Stimulated activated CD4-positive, alpha-beta T cell treated with anti-CD3 and anti-CD28 coated beads, Interleukin-15, amount 100 ng/mL, for 24 hours (primary cell): ENCODE measurements at regions not wholly inside any gene's neighbourhood (a gene's known extent, or its start where the extent isn't known, plus 50 kb on each side); places are given as distances from the start of the nearest gene placed in this dataset.

Source experiments
- DNase-seq: peaks from one replicate; pipeline ENCODE4 v3.0.0-alpha.2; 2020

DNA sequence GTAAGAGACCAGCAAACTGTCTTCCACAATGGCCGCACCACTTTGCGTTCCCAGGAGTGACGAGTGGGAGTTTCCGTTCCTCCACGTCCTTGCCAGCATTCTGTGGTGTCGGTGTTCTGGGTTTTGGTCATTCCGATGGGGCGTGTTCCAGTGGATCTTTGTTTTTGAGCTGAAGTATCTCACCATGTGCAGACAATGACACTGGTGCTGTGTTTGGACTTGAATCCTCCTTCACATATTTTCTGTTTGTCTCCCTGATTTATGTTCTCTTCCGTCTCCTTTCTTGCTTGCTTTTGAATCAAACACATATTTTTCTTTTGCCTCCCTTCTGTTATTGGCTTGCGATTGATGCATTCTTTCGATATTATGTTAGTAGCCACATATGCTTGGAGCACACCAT is 60.8 kb upstream of the IRX4 start:
- no peak for DNase-seq

DNA sequence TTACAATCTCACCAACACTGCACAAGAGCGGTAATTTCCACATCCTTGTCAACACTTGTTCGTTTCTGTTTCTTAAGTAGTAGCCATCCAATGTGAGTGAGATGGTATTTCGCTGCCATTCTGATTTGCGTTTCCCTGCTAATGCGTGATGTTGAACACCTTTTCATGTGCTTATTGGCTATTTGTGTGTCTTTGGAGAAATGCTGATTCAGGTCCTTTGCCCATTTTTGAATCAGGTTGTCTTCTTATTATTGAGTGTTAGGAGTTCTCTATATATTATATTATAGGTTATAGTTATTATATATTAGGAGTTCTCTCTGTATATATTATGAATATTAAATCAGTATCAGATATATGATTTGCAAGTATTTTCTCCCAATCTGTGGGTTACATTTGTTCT is 59.9 kb upstream of the IRX4 start:
- DNase-seq: no peak

DNA sequence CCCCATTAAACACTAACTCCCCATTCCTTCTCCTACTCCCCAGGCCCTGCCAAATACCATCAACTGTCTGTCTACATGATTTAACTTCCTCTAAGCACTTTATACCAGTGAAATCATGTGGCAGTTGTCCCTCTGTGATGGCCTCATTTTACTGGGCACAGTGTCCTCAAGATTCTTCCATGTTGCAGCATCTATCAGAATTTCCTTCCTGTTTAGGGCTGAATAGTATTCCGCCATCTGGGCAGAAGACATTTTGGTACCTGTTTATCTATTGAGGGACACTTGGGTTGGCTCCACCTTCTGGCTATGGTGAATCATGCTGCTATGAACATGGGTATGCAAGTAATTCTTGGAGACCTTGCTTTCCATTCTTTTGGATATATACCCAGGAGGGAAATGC is 59.4 kb upstream of the IRX4 start:
- no peak for DNase-seq

DNA sequence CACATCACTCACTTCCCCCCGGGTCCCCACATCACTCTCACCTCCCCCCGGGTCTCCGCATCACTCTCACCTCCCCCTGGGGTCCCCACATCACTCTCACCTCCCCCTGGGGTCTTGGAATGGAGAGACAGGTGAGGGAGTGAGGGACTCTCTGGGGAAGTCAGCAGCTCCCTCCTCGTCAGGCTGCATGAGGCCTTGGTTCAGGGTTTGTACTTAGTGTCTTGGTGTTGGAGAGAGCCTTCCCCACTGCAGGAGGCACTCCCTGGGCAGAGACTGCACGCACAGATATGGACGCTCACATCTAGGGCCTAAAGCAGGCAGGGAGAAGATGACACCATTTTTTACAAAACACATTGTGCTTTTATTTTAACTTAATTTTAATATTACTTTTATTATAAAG is 56.5 kb upstream of the IRX4 start:
- no peak for DNase-seq

- no peak for DNase-seq
Observed at GRCh38 chr5:1938310-1939000, 55.7 kb upstream of the IRX4 start.

DNA sequence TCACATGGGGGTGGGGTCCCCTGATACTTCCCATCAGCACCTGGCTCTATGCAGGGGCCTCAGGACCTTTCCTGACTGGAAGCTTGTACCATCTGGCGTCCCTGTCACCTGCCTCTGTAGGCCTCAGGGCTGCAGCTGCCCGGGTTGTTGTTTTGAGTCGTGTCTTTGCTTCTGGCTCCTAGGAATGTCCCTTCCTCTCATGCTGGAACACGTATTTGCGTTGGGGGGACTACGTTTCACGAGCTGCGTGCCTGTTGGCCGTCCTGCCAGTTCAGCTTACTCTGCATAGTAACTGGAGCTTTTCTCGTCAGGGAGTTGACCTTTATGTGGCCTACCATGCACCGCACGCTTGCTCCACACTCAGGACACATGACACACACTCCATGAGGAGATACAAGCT is 54.9 kb upstream of the IRX4 start:
- no peak for DNase-seq

GRCh38 chr5:1936901-1937300 is 54.2 kb upstream of the IRX4 start:
- DNase-seq: no peak

- DNase-seq: no peak
Observed at GRCh38 chr5:1936413-1936812, 53.7 kb upstream of the IRX4 start.

DNA sequence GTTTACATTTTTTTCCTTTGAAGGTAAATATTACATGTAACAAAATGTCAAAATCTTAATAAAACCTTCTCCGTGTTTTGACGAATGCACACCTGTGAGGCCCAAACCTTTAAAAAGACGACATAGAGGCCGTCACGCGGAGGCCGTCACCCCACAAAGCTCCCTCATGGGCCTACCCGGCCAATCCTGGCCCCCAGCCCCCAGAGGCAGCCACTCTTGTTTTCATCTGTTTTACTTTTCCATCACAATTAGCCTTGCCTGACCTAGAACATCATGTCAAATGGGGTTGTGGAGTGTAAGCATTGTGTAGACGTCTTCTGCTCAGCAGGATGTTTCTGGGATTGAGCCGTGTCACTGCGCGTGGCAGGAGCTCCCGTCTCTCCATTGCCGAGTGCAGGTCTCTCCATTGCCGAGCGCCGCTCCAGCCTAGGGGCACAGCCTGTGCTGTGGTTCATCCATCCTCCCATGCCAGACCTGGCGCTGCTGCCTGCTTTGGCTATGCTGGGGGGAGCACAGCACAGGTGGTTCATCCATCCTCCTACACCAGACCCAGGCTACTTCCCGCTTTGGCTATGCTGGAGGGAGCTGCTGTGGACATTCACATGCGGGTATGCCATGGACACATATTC is 52.2 kb upstream of the IRX4 start:
- no peak for DNase-seq

GRCh38 chr5:1934056-1934394 is 51.3 kb upstream of the IRX4 start:
- DNase-seq: no peak

DNA sequence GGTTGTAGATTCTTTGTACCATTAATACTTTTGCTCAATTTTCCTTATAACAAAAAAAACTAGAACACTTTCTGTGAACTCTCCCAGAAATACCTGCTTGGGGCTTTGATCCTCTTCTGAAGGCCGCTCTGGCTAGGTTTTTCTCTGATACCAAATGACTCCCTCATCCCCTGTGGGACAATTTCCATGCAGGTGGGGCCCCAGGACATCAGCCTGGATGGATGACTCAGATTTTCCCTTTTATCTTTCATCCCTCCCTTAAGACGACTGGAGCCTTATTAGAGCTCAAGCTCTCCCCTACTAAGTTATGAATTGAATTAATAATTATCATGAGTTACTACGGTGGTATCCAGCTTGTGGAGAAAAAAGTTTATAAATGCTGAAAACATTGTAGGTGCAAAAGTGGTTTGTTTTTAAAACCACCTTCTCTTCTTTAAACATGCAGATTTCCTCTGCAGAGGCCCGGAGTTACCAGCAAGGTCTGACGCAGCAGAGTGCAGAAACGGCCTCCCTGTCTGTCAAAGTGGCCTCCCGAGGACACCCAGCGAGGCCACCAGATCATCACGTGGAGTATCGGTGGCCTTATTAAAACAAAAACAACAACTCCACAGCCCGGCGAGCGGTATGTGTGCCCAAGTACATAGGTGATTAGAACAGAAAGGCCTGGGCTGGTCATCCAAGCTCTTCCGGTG is 50.8 kb upstream of the IRX4 start:
- DNase-seq: no peak
